ENCODE measurements at regions not wholly inside any gene's neighbourhood (a gene's known extent, or its start where the extent isn't known, plus 50 kb on each side); places are given as distances from the start of the nearest gene placed in this dataset.

GRCh38 chr2:150859162-150859561, 371.7 kb upstream of the RND3 start:
- no peak for DNase-seq (ENCODE audit: low read depth)
- no peak for TF ChIP-seq CTCF (IDR thresholded peaks at IDR 0.05; ENCODE audit: low read depth, low read length, missing control alignments)
- no peak overlapping the region for H3K4me3 ChIP-seq (ENCODE audit: low read depth, low read length)

- no peak for DNase-seq (ENCODE audit: low read depth)
- TF ChIP-seq CTCF (IDR thresholded peaks at IDR 0.05; ENCODE audit: low read depth, low read length, missing control alignments): no peak
- H3K4me3 ChIP-seq (ENCODE audit: low read depth, low read length): no peak overlapping the region
Observed at GRCh38 chr2:150858382-150858781, 370.9 kb upstream of the RND3 start.

- no peak for DNase-seq (ENCODE audit: low read depth)
- no peak for TF ChIP-seq CTCF (IDR thresholded peaks at IDR 0.05; ENCODE audit: low read depth, low read length, missing control alignments)
- H3K4me3 ChIP-seq (ENCODE audit: low read depth, low read length): no peak overlapping the region
Observed at GRCh38 chr2:150856596-150857281, 369.3 kb upstream of the RND3 start.

GRCh38 chr2:150853263-150853662, 365.8 kb upstream of the RND3 start:
- TF ChIP-seq CTCF (IDR thresholded peaks at IDR 0.05; ENCODE audit: low read depth, low read length, missing control alignments): no peak
- no peak overlapping the region for H3K4me3 ChIP-seq (ENCODE audit: low read depth, low read length)
- no peak for DNase-seq (ENCODE audit: low read depth)

GRCh38 chr2:150850641-150851040, 363.2 kb upstream of the RND3 start:
- no peak for TF ChIP-seq CTCF (IDR thresholded peaks at IDR 0.05; ENCODE audit: low read depth, low read length, missing control alignments)
- no peak for DNase-seq (ENCODE audit: low read depth)
- no peak overlapping the region for H3K4me3 ChIP-seq (ENCODE audit: low read depth, low read length)

- no peak overlapping the region for H3K4me3 ChIP-seq (ENCODE audit: low read depth, low read length)
- TF ChIP-seq CTCF (IDR thresholded peaks at IDR 0.05; ENCODE audit: low read depth, low read length, missing control alignments): no peak
- DNase-seq (ENCODE audit: low read depth): no peak
Observed at GRCh38 chr2:150847578-150847977, 360.1 kb upstream of the RND3 start.

GRCh38 chr2:150846691-150847090, 359.2 kb upstream of the RND3 start:
- TF ChIP-seq CTCF (IDR thresholded peaks at IDR 0.05; ENCODE audit: low read depth, low read length, missing control alignments): no peak
- no peak overlapping the region for H3K4me3 ChIP-seq (ENCODE audit: low read depth, low read length)
- DNase-seq (ENCODE audit: low read depth): no peak

All from GM12864 (cell line).